Ascending aorta (tissue), 2 donors: ENCODE measurements at regions not wholly inside any gene's neighbourhood (a gene's known extent, or its start where the extent isn't known, plus 50 kb on each side); places are given as distances from the start of the nearest gene placed in this dataset.

ENCODE experiments used
- DNase-seq, 2 donors: peaks; one replicate each; pipeline ENCODE4 v3.0.0-alpha.2; 2019; ENCODE audit warnings: low spot score in 2 of 2
- H3K27ac ChIP-seq, 2 donors: fragments of 200-600 bp; sonication (generic); one replicate each; pipeline ENCODE4 v1.5.1; 2016 to 2017; ENCODE audit warnings: mild to moderate bottlenecking in 1 of 2
- H3K27me3 ChIP-seq: fragments of 200-600 bp; sonication (generic); one replicate; pipeline ENCODE4 v1.5.1; 2017
- H3K36me3 ChIP-seq, 2 donors: fragments of 200-600 bp; sonication (generic); one replicate each; pipeline ENCODE4 v1.5.1; 2016
- H3K4me1 ChIP-seq, 2 donors: fragments of 200-600 bp; sonication (generic); one replicate each; pipeline ENCODE4 v1.5.1; 2016 to 2017; ENCODE audit warnings: mild to moderate bottlenecking in 1 of 2
- H3K4me3 ChIP-seq, 2 donors: fragments of 200-600 bp; sonication (generic); one replicate each; pipeline ENCODE4 v1.5.1; 2016 to 2017; ENCODE audit warnings: mild to moderate bottlenecking in 1 of 2
- H3K9me3 ChIP-seq, 2 donors: fragments of 200-600 bp; sonication (generic); one replicate each; pipeline ENCODE4 v1.5.1; 2016
- intact Hi-C: fragments of 100-400 bp; cut with DNase I; formaldehyde crosslinking; loops from one replicate; pipeline ENCODE4 v1.15.1; 2023
- TF ChIP-seq, protein P1 (sequence below), 3 experiments: fragments of 200-600 bp in 2 of 3; fragments of 450-650 bp in 1 of 3; sonication (generic) in 2 of 3; IDR thresholded peaks; one replicate each; pipeline ENCODE4 v1.5.1; 2016 to 2019; ENCODE audit warnings: antibody characterized with exemption in 3 of 3, mild to moderate bottlenecking in 1 of 3, moderate library complexity in 1 of 3

DNA sequence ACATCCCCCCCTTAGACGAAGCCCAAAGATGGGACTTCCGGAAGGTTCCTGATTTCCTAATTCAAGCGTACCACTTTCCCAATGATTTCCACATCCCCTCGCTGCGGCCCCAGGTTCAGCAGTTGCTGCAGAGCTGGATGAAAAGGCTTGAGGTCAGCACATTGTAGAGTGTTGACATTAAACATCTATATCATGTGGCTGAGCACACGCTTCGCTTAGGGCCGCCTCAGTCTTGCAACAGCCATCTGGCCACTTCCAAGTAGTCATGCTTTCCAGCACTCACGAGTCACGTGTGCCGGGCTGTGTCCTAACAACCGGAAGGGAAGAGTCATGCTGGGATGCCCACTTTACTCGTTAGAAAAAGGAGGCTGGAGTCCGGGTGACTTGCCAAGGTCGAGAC is 340.6 kb upstream of the IRX4 start:
- Histone ChIP-seq H3K36me3 (no peaks in the 10 kb centered on the region), H3K4me1 (no peaks in the 10 kb centered on the region), H3K27ac (no peak overlapping the region), H3K9me3 (no peaks in the 10 kb centered on the region), H3K4me3 (no peak overlapping the region), H3K27me3 (no peaks in the 10 kb centered on the region)
- intact Hi-C loops, result no loop called here
- TF ChIP-seq, protein P1, sequence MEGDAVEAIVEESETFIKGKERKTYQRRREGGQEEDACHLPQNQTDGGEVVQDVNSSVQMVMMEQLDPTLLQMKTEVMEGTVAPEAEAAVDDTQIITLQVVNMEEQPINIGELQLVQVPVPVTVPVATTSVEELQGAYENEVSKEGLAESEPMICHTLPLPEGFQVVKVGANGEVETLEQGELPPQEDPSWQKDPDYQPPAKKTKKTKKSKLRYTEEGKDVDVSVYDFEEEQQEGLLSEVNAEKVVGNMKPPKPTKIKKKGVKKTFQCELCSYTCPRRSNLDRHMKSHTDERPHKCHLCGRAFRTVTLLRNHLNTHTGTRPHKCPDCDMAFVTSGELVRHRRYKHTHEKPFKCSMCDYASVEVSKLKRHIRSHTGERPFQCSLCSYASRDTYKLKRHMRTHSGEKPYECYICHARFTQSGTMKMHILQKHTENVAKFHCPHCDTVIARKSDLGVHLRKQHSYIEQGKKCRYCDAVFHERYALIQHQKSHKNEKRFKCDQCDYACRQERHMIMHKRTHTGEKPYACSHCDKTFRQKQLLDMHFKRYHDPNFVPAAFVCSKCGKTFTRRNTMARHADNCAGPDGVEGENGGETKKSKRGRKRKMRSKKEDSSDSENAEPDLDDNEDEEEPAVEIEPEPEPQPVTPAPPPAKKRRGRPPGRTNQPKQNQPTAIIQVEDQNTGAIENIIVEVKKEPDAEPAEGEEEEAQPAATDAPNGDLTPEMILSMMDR (IDR thresholded peaks at IDR 0.05), result no peak
- no peak for DNase-seq

DNA sequence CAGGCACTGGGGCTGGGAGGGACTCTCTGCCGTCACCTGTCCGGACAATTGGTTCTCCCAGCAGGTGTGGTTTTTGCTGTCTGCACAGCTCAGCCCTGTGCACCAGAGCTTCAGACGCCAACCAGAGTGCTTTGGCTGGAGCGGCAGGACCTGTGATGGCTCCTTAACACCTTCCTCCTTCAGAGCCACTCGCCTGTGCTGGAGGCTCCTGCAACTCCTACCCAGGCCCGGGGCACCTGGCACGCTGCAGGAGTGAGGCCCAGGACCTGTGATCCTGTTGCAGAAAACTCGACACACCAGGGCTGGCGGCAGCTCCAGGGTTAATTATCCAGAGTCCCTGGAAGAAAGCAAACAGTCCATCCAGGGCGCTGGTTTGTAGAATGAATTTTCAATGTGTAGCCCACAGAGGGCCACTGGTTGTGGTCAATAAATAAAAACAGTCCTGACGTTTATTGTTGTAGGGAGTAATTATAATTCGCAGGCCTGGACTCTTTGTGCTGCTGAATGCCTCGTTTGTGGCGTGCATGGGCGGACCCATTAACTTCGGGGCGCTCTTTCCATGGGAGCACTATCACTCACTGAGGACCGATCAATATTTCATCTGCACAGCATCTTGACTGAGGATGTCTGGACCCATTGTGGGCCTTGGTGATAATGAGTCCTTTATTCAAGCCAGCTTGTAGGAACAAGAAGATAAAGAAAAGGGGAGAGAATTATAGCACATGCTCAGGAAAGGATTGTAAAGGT is 339.7 kb upstream of the IRX4 start:
- intact Hi-C loops, result no loop called here
- Histone ChIP-seq H3K27ac (no peak overlapping the region), H3K9me3 (no peaks in the 10 kb centered on the region), H3K27me3 (no peaks in the 10 kb centered on the region), H3K4me3 (no peak overlapping the region), H3K36me3 (no peaks in the 10 kb centered on the region), H3K4me1 (no peaks in the 10 kb centered on the region)
- TF ChIP-seq, protein P1 (IDR thresholded peaks at IDR 0.05), result no peak
- DNase-seq, result no peak

DNA sequence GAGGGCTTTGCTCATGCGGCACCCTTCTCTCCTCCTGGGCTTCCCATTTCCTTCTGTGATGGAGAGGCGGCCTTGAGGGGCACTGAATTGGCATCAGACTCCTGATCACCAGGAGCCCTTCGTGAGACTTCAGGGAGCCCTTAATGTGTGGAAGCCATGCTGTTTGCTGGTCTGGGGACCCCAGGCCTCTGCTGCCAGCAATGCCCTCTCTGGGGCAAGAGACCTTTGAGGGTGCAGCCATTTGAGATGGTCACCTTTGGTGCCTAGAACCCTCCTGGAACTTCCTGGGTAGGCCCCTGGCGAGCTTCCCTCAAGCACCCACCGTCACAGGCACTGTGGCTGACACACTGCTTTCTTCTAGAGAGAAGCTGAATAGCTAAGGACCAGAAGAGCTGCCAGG is 338.7 kb upstream of the IRX4 start:
- no peaks in the 10 kb centered on the region for H3K4me1 ChIP-seq
- intact Hi-C loops, result no loop called here
- H3K27me3 ChIP-seq, result no peaks in the 10 kb centered on the region
- H3K9me3 ChIP-seq, result no peaks in the 10 kb centered on the region
- H3K36me3 ChIP-seq, result no peaks in the 10 kb centered on the region
- DNase-seq, result no peak
- TF ChIP-seq, protein P1 (IDR thresholded peaks at IDR 0.05), result no peak
- no peak overlapping the region for H3K27ac ChIP-seq
- no peak overlapping the region for H3K4me3 ChIP-seq

DNA sequence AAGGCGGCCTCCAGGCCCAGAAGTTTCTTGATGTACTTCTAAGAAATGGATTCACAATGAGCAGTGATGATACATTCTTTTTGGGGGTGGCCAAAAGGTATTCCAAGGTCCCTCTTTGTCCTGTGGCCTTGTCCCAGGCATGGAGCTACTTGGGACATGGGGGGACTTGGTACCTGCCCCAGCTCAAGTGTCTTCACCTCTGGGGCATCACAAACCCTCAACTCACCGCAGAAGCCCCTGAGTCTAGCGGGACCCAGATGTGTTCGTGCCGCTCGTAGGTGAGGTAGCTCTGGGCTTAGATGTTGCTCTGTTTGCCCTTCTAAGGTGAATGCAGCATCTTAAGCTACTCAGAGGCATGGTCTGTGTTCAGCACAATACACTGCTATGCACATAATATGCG is 338.0 kb upstream of the IRX4 start:
- H3K27ac ChIP-seq, result no peak overlapping the region
- intact Hi-C loops, result no loop called here
- TF ChIP-seq, protein P1 (IDR thresholded peaks at IDR 0.05), result no peak
- no peak overlapping the region for H3K4me3 ChIP-seq
- no peaks in the 10 kb centered on the region for H3K9me3 ChIP-seq
- no peaks in the 10 kb centered on the region for H3K27me3 ChIP-seq
- DNase-seq, result no peak
- H3K36me3 ChIP-seq, result no peaks in the 10 kb centered on the region
- no peaks in the 10 kb centered on the region for H3K4me1 ChIP-seq

DNA sequence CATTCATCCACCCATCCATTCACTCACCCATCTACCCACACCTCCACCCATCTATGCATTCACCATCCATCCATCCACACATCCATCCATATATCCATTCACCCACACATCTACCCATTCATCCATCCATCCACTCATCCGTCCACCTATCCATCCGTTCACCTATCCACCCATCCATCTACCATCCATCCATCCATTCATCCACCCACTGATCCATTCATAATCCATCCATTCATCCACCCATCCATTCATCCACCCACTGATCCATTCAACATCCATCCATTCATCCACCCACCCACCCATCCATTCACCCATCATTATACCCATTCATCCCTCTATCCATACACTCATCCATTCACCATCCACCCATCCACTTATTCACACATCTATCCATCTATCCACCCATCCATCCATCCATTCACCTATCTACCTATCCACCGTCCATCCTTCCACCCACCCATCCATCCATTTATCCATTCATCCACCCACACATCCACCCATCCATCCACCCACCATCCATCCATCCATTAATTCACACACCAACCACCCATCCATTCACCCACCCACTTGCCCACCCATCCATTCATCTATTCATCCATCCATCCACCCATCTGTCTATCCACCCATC is 336.5 kb upstream of the IRX4 start:
- no peak overlapping the region for H3K4me3 ChIP-seq
- H3K9me3 ChIP-seq, result no peaks in the 10 kb centered on the region
- H3K27me3 ChIP-seq, result no peaks in the 10 kb centered on the region
- no peak for DNase-seq
- intact Hi-C loops, result no loop called here
- H3K36me3 ChIP-seq, result no peaks in the 10 kb centered on the region
- H3K27ac ChIP-seq, result no peak overlapping the region
- TF ChIP-seq, protein P1 (IDR thresholded peaks at IDR 0.05), result no peak
- H3K4me1 ChIP-seq, result no peaks in the 10 kb centered on the region
